Cardiac fibroblast (primary cell): ENCODE measurements at regions not wholly inside any gene's neighbourhood (a gene's known extent, or its start where the extent isn't known, plus 50 kb on each side); places are given as distances from the start of the nearest gene placed in this dataset.
A peak's percentile ranks its signal among the peaks of the same experiment; 100 is the strongest.

Source experiments
- DNase-seq, 2 donors: peaks; one replicate each; pipeline versions ENCODE4 v3.0.0 to v3.0.0-alpha.2; 2010; ENCODE audit warnings: low read depth in 2 of 2
- H3K4me3 ChIP-seq, 2 donors: replicated peaks in 1 of 2; 1 replicate in 1 of 2; 2 replicates in 1 of 2; pipeline ENCODE4 v1.5.1; 2011; ENCODE audit warnings: low read depth in 2 of 2, low read length in 2 of 2, mild to moderate bottlenecking in 2 of 2, moderate library complexity in 1 of 2
- TF ChIP-seq, protein P1 (sequence below): IDR thresholded peaks from one replicate; pipeline ENCODE4 v1.5.1; 2011; ENCODE audit warnings: low read depth, mild to moderate bottlenecking, low read length, inconsistent platforms

DNA sequence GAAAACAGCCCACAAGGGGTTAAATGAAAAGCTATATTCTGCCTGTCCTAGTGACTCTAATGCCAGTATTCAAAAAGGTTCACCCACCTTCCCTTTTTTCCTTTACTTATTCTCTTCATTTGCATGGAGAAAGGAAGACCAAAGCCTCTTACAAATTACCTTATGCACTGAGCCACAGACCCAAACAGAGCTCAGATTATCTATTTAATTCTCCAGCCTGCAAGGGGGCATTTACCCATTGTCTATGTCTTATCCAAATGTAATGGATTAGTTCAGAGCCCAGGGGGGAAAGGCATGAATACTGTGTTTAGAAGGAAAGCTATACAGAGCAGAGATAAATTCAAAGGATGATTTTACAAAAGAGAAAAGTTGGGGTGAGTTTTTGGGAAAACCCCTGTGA is 388.5 kb downstream of the OMA1 start:
- DNase-seq: no peak
- no peak overlapping the region for H3K4me3 ChIP-seq
- TF ChIP-seq, protein P1, sequence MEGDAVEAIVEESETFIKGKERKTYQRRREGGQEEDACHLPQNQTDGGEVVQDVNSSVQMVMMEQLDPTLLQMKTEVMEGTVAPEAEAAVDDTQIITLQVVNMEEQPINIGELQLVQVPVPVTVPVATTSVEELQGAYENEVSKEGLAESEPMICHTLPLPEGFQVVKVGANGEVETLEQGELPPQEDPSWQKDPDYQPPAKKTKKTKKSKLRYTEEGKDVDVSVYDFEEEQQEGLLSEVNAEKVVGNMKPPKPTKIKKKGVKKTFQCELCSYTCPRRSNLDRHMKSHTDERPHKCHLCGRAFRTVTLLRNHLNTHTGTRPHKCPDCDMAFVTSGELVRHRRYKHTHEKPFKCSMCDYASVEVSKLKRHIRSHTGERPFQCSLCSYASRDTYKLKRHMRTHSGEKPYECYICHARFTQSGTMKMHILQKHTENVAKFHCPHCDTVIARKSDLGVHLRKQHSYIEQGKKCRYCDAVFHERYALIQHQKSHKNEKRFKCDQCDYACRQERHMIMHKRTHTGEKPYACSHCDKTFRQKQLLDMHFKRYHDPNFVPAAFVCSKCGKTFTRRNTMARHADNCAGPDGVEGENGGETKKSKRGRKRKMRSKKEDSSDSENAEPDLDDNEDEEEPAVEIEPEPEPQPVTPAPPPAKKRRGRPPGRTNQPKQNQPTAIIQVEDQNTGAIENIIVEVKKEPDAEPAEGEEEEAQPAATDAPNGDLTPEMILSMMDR: no peak

DNA sequence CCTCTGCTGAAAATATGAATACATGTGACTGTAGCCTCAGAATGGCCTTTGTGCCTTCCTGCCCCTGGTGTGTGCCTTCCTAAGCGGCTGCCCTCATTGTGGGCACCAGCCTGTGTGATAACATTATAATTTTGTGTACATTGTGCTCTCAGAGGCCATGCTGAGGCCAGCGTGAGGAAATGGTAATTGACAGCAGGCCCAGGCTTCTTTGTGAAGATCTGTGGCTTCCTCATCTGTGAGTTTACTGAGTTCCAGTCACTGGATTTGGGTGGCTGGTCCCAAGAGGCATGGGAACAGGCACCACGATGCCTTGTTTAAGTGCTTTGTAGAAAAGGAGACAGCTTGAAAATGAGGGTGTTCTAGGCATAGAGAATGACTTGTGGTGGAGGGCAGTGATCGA is 389.3 kb downstream of the OMA1 start:
- no peak for DNase-seq
- no peak overlapping the region for H3K4me3 ChIP-seq
- TF ChIP-seq, protein P1: no peak

DNA sequence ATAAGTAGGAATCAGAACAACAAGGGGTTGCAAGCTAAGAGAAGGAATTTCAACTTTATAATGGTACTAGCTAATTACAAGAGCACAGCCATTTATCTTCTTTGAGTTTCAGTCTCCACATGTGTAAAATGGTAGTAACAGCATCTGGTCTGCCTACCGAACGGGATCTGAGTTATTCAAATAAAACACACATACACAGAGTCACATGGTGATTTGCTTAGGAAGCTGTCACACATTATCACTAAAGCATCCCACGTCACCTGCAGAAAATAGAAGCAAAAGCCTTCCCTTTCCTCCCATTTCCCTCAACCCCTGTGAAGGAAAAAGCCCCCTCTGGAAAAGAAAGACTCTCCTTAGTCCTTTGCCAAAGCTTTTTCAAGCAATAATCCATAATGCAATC is 389.7 kb downstream of the OMA1 start:
- DNase-seq: no peak
- H3K4me3 ChIP-seq: no peak overlapping the region
- TF ChIP-seq, protein P1: no peak

DNA sequence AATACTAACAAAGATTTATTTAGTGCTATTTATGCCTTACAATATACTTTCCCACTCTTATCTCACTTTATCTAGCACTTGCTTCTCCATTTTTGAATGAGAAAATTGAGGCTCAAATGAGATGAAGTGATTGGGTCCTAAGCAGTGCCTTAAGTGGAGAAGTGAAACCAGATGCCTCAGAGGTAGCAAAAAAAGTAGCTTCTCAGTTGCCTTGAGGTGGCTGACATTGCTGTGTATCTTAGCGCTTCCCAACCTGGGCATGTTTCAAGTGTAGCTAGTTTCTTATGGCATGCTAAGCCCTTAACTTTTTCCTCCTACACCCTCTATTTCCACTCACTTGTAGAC is 390.4 kb downstream of the OMA1 start:
- TF ChIP-seq, protein P1: no peak
- DNase-seq: no peak
- H3K4me3 ChIP-seq: no peak overlapping the region

DNA sequence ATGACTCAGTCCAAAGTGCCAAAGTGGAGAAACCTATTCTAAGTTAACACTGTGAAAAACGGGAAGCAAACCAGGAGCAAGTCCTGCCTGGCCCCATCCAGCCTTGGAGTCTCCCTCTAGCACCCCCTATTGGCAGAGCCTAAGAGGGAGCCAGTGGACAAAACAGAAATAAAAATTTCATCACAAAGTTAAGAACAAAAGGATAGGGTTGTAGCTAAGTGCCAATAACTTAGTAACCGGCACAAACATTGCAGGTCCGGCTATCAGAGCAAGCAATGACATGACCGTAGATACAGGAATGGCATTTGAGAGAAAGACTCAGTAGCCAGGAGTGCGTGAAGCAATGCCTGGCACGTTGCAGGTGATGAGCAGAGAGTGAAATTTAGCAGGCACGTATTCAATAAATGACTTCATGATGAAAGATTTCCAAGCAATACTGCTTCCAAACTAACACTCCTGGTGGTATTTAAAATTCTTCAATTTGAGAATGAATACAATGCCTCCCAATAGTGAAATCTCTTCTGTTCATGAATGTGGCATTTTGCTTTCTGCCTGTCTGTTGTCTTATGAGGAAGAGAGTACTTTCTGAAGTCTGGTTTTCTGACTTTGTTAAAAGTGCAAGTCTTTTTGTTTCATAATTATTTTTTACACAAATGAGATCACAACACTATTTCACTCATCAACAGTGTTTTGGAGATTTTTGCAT is 391.0 kb downstream of the OMA1 start:
- H3K4me3 ChIP-seq: no peak overlapping the region
- peak; percentile 1 to 2 for DNase-seq
- TF ChIP-seq, protein P1: no peak

DNA sequence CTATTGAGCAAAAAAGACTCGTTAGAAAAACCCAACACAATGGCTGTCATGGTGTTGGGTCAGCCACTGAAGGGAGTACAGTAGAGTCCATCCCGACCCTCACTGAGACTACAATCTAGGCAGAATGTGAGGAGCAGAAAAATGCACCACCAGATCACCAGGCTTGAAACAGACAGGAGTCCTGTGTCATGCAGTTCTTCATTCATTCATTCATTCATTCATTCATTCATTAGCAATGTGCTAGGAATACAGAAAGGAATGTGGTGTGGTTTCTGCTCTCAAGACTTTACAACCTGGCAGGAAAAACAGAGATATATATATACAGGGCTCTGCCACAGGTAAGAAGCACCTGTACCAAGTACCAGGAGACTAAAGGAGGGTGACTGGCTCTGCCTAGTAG is 392.3 kb downstream of the OMA1 start:
- no peak overlapping the region for H3K4me3 ChIP-seq
- DNase-seq: no peak
- TF ChIP-seq, protein P1: no peak

DNA sequence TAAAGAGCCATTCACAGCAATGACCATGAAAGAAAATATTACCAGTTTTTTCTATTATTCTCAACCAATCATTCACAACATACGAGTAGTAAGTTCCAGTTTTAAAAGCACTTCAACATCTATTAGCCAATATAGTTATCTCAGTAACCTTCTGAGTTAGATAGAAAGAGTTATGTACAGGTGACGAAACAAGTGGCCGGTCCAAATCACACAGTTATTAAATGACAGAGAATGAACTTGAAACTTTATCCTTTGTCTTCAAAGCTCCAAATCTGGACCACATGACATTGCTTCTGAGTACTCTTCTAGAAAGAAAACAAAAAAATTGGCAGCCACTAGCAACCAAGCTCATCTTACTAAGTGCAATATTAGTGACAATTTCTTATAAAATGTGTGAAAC is 393.8 kb downstream of the OMA1 start:
- no peak overlapping the region for H3K4me3 ChIP-seq
- no peak for DNase-seq
- TF ChIP-seq, protein P1: no peak
